C4-2B (cell line): ENCODE measurements at regions not wholly inside any gene's neighbourhood (a gene's known extent, or its start where the extent isn't known, plus 50 kb on each side); places are given as distances from the start of the nearest gene placed in this dataset.

Source experiments
- CTCF ChIP-seq: fragments of 450-650 bp; conservative IDR thresholded peaks from 2 replicates; pipeline ENCODE4 v1.5.1; 2017; ENCODE audit warnings: mild to moderate bottlenecking
- ZFX ChIP-seq: fragments of 450-650 bp; IDR thresholded peaks from 2 replicates; pipeline ENCODE4 v1.6.1; 2017

- TF ChIP-seq CTCF (no peak), ZFX (no peak)
These were observed 301.4 kb downstream of the BMP4 start for GRCh38 chr14:53655080-53655785.
